GM19351 (cell line): ENCODE measurements at regions not wholly inside any gene's neighbourhood (a gene's known extent, or its start where the extent isn't known, plus 50 kb on each side); places are given as distances from the start of the nearest gene placed in this dataset.

ENCODE experiments used
- ATAC-seq: cut with Tn5 transposase; IDR thresholded peaks from one replicate; pipeline ENCODE4 v1.9.1; 2021; ENCODE audit warnings: mild to moderate bottlenecking, moderate library complexity; ENCODE audit not compliant: unreplicated experiment

- no peak for ATAC-seq
These were observed 53.5 kb upstream of the CHODL start for GRCh38 chr21:18191139-18191538.

GRCh38 chr21:18178509-18178908 is 66.1 kb upstream of the CHODL start:
- no peak for ATAC-seq

- no peak for ATAC-seq
These were observed 70.3 kb upstream of the CHODL start for GRCh38 chr21:18174370-18174769.

GRCh38 chr21:18170829-18171228 is 73.8 kb upstream of the CHODL start:
- ATAC-seq, result no peak

GRCh38 chr21:18170221-18170620 is 74.4 kb upstream of the CHODL start:
- ATAC-seq, result no peak

GRCh38 chr21:18168108-18168507 is 76.5 kb upstream of the CHODL start:
- ATAC-seq, result no peak

- ATAC-seq, result no peak
These were observed 79.7 kb upstream of the CHODL start for GRCh38 chr21:18164933-18165332.

- ATAC-seq, result no peak
These were observed 80.2 kb upstream of the CHODL start for GRCh38 chr21:18164483-18164882.

- no peak for ATAC-seq
These were observed 80.7 kb upstream of the CHODL start for GRCh38 chr21:18163956-18164355.

- ATAC-seq, result no peak
These were observed 82.8 kb upstream of the CHODL start for GRCh38 chr21:18161841-18162240.

GRCh38 chr21:18157406-18157805 is 87.2 kb upstream of the CHODL start:
- no peak for ATAC-seq

- ATAC-seq, result peak; percentile 55
These were observed 89.0 kb upstream of the CHODL start for GRCh38 chr21:18155508-18156193.

GRCh38 chr21:18153063-18153462 is 91.6 kb upstream of the CHODL start:
- no peak for ATAC-seq

GRCh38 chr21:18152371-18152770 is 92.3 kb upstream of the CHODL start:
- ATAC-seq, result no peak

GRCh38 chr21:18151046-18151445 is 93.6 kb upstream of the CHODL start:
- no peak for ATAC-seq

- no peak for ATAC-seq
These were observed 96.2 kb upstream of the CHODL start for GRCh38 chr21:18148401-18148800.

- ATAC-seq, result no peak
These were observed 97.0 kb upstream of the CHODL start for GRCh38 chr21:18147678-18148077.

GRCh38 chr21:18146820-18147219 is 97.8 kb upstream of the CHODL start:
- no peak for ATAC-seq

GRCh38 chr21:18144339-18144738 is 100.3 kb upstream of the CHODL start:
- no peak for ATAC-seq

- ATAC-seq, result no peak
These were observed 102.0 kb upstream of the CHODL start for GRCh38 chr21:18142655-18143054.

GRCh38 chr21:18138507-18138906 is 106.1 kb upstream of the CHODL start:
- ATAC-seq, result no peak

- ATAC-seq, result no peak
These were observed 115.1 kb upstream of the CHODL start for GRCh38 chr21:18129526-18129925.

GRCh38 chr21:18118566-18118965 is 126.1 kb upstream of the CHODL start:
- no peak for ATAC-seq
